ENCODE measurements at regions not wholly inside any gene's neighbourhood (a gene's known extent, or its start where the extent isn't known, plus 50 kb on each side); places are given as distances from the start of the nearest gene placed in this dataset.

- H3K14ac ChIP-seq (ENCODE audit: insufficient read depth, low read length): no peak overlapping the region
- TF ChIP-seq CTCF (conservative IDR thresholded peaks at IDR 0.05): no peak
- H3K27ac Mint-ChIP-seq: no peak overlapping the region
- peaks cover 6 to 8% of the 10 kb centered on the region in 2 experiments for H3K4me1 Mint-ChIP-seq
- no peaks in the 10 kb centered on the region for H3K79me1 ChIP-seq (ENCODE audit: insufficient read depth, low read depth, low read length, poor library complexity, severe bottlenecking)
- no peaks in the 10 kb centered on the region for H3K23me2 ChIP-seq (ENCODE audit: insufficient read length, low read depth, low read length, poor library complexity, severe bottlenecking)
- no peak overlapping the region for H4K91ac ChIP-seq (ENCODE audit: insufficient read length, low read depth, low read length)
- no peak overlapping the region for H2BK120ac ChIP-seq (ENCODE audit: low read depth, low read length, poor library complexity, severe bottlenecking)
- no peak overlapping the region for H2BK5ac ChIP-seq (ENCODE audit: insufficient read length, low read length)
- H4K8ac ChIP-seq (replicated peaks; ENCODE audit: insufficient read length, low read depth, low read length): no peak overlapping the region
- no peak overlapping the region for H3K4ac ChIP-seq (ENCODE audit: low read depth, low read length)
- no peak overlapping the region for H2BK15ac ChIP-seq (ENCODE audit: low read depth, low read length)
- no peak overlapping the region for H3K27ac ChIP-seq (ENCODE audit: insufficient read length, low read depth, low read length)
- no peak overlapping the region for H3K4me3 Mint-ChIP-seq
- H3K9me3 Mint-ChIP-seq: no peaks in the 10 kb centered on the region
- no peak overlapping the region for H3K18ac ChIP-seq (ENCODE audit: insufficient read length, low read depth, low read length)
- H3T11ph ChIP-seq (ENCODE audit: low read length): no peak overlapping the region
- no peak overlapping the region for H2AK5ac ChIP-seq (ENCODE audit: insufficient read length, low read length)
- no CpG with 5 or more reads among the region's 4 CpGs for WGBS (ENCODE audit: extremely low coverage, insufficient read length, low lambda C conversion rate)
- H4K20me1 ChIP-seq (ENCODE audit: control insufficient read depth, insufficient read depth, insufficient read length): no peaks in the 10 kb centered on the region
- H4K5ac ChIP-seq (ENCODE audit: insufficient read length, low read depth, low read length): no peak overlapping the region
- no peak overlapping the region for H3K56ac ChIP-seq (ENCODE audit: insufficient read length, low read depth, low read length)
- no peak overlapping the region for H3K23ac ChIP-seq (ENCODE audit: insufficient read length, low read depth, low read length)
- no peaks in the 10 kb centered on the region for H3K27me3 Mint-ChIP-seq (ENCODE audit: low read depth)
- H3K9me3 ChIP-seq (ENCODE audit: control insufficient read depth, low read depth, low read length): no peaks in the 10 kb centered on the region
- no peak overlapping the region for H2AFZ ChIP-seq (ENCODE audit: low read length)
- H3K4me1 ChIP-seq (ENCODE audit: insufficient read depth, low read length): no peaks in the 10 kb centered on the region
- no peak overlapping the region for H2BK12ac ChIP-seq (ENCODE audit: insufficient read length, low read depth, low read length)
- no peak overlapping the region for H2BK20ac ChIP-seq (ENCODE audit: low read depth, low read length, poor library complexity, severe bottlenecking)
- H3K4me2 ChIP-seq (ENCODE audit: insufficient read depth, insufficient read length, low read length): no peak overlapping the region
- H3K36me3 Mint-ChIP-seq (ENCODE audit: insufficient read depth in 1 of 3, low read depth in 3 of 3): no peaks in the 10 kb centered on the region
- H3K27me3 ChIP-seq (ENCODE audit: insufficient read depth, low read length): no peaks in the 10 kb centered on the region
- no peak overlapping the region for H3K9ac ChIP-seq (ENCODE audit: extremely low read depth, insufficient read length, low read length)
- H3K79me2 ChIP-seq (ENCODE audit: insufficient read depth, low read length): no peaks in the 10 kb centered on the region
- DNase-seq: no peak
Measured at GRCh38 chr3:31409389-31409788, 123.3 kb upstream of the STT3B start.
